HG03025 (cell line): ENCODE measurements at regions not wholly inside any gene's neighbourhood (a gene's known extent, or its start where the extent isn't known, plus 50 kb on each side); places are given as distances from the start of the nearest gene placed in this dataset.
"Not testable (repeated sequence)": the region's sequence is repeated elsewhere in the genome, so short reads cannot be mapped to it uniquely, and the experiment has no call there.

Experiments used
- ATAC-seq: cut with Tn5 transposase; IDR thresholded peaks from one replicate; pipeline ENCODE4 v1.9.1; 2021; ENCODE audit warnings: mild to moderate bottlenecking, moderate library complexity; ENCODE audit not compliant: unreplicated experiment, low FRiP score

DNA sequence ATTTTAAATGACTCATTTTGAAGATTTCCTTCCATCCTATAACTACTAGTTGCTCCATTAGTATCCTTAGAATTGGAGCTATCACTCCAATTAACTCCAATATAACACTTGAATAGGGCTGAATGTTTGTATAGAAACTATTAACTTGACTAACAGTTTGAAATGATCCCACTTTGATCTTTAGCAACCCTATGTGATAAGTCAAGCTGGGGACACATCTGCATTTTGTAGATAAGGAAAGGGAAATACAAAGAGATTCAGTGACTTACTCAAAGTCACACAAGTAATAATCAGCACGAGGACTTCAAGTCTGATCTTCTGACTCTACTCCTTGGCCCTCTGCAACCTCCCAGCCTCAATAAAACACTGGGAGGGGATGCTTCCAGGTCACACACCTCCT lies 101.1 kb downstream of the TMEM215 start:
- no peak for ATAC-seq

DNA sequence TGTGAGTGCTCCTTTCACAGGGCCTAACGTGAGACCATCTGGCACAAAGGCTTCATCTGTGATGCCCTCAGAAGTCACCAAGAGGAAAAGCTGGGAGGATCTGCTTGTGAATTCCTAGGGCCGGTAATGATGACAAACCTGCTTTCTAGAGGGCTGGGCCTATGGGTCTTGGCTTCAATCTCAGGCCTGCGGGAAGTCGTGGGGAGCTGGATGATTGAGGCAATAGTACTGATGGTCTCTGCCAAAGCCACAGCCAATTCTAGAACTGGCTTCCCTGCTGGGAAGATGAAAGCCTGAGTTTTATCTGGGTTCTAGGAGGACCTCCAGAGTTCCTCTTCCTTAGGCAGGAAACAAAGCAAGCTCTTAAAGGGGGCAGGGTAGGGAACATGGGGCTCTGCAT lies 102.7 kb downstream of the TMEM215 start:
- ATAC-seq, result no peak

DNA sequence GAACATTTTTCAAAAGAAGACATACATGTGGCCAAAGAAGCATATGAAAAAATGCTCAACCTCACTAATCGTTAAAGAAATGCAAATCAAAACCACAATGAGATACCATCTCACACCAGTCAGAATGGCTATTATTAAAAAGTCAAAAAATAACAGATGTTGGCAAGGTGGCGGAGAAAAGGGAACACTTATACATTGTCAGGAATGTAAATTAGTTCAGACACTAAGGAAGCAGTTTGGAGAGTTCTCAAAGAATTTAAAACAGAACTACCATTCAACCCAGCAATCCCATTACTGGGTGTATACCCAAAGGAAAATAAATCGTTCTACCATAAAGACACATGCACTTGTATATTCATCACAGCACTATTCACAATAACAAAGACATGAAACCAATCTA lies 106.9 kb downstream of the APTX start:
- not testable (repeated sequence) for ATAC-seq

- ATAC-seq, result no peak
Measured at GRCh38 chr9:32899181-32899580, 102.2 kb downstream of the APTX start.

DNA sequence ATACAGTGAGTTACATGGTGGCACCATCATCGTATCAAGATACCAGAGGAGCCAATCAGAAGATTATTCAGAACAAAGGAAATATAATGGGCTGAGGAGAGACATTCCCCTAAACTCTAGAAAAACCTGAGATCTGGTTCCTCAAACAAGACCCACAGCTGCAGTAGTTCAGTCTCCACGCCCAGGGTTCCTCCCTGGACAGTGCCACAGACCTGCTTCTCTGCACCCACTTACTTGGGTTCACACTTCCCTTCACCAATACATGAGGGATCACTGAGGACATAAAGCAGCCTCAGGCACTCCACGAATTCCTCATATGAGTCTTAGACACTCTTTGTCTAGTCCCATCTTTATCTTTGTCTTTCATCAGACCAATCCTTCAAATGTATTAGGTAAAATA lies 101.7 kb downstream of the APTX start:
- ATAC-seq, result no peak

DNA sequence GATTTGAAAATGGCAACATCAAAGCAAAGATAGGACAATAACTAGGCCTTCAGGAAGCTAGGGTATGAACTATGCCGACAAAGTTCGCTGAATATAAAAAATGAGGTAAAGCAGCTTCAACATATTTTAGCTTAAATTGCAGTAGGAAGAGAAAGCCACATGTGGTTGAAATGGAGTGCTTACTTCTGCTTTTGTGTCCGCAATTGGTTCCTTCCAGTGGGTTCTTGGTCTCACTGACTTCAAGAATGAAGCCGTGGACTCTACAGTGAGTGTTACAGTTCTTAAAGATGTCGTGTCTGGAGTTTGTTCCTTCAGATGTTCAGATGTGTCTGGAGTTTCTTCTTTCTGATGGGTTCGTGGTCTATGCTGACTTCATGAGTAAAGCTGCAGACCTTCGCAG lies 95.2 kb downstream of the APTX start:
- ATAC-seq, result peak; percentile 85

GRCh38 chr9:32915802-32916201 lies 85.6 kb downstream of the APTX start:
- ATAC-seq, result no peak

- no peak for ATAC-seq
Measured at GRCh38 chr9:32918628-32919027, 82.8 kb downstream of the APTX start.
